Endothelial cell of umbilical vein (primary cell): ENCODE measurements at regions not wholly inside any gene's neighbourhood (a gene's known extent, or its start where the extent isn't known, plus 50 kb on each side); places are given as distances from the start of the nearest gene placed in this dataset.

ENCODE experiments used
- BruUV-seq: library from RNA; stranded (reverse); fragments of 400-500 nt; replicated peaks from 2 replicates; lab custom pipeline; 2021; lab: Mats Ljungman, UMichigan
- CTCF ChIA-PET: fragments of 300-600, 350-600 bp; sonication (Branson Sonifier 250); formaldehyde crosslinking; loops from one replicate; lab custom pipeline; 2021; ENCODE audit warnings: antibody characterized with exemption, inconsistent platforms; lab: Charles Lee
- POLR2A ChIA-PET: fragments of 300-600, 350-600 bp; sonication (Branson Sonifier 250); formaldehyde crosslinking; loops from one replicate; lab custom pipeline; 2021; ENCODE audit warnings: antibody characterized with exemption, inconsistent platforms; lab: Charles Lee
- DNase-seq: peaks from one replicate; pipeline ENCODE4 v3.0.0-alpha.2; 2011; ENCODE audit warnings: low read depth, low spot score
- FAIRE-seq: peaks from 2 replicates; lab custom pipeline; 2011; peaks lifted over from hg19 to GRCh38; lab: Jason Lieb, UNC
- H2AFZ ChIP-seq: 2 replicates; pipeline ENCODE4 v1.6.0; 2012; ENCODE audit warnings: low read depth, low read length, control low read depth, inconsistent platforms
- H3K27ac ChIP-seq: 2 replicates; pipeline ENCODE4 v1.5.1; 2011; ENCODE audit warnings: low read depth, mild to moderate bottlenecking, control low read depth, low read length, moderate library complexity; ENCODE audit not compliant: insufficient read depth
- H3K27me3 ChIP-seq, 2 experiments: 2 replicates each; pipeline versions ENCODE4 v1.6.0 to v1.6.1; 2011; ENCODE audit warnings: low read length in 2 of 2, mixed read lengths in 1 of 2; ENCODE audit not compliant: control insufficient read depth in 2 of 2, insufficient read depth in 2 of 2
- H3K36me3 ChIP-seq, 2 experiments: 2 replicates in 1 of 2; 3 replicates in 1 of 2; pipeline ENCODE4 v1.5.1; 2011; ENCODE audit warnings: low read length in 2 of 2, mild to moderate bottlenecking in 1 of 2, moderate library complexity in 1 of 2; ENCODE audit not compliant: control insufficient read depth in 2 of 2, insufficient read depth in 2 of 2; ENCODE audit errors: extremely low read depth in 1 of 2
- H3K4me1 ChIP-seq: 3 replicates; pipeline ENCODE4 v1.5.1; 2011; ENCODE audit warnings: mild to moderate bottlenecking, low read length; ENCODE audit not compliant: control insufficient read depth, insufficient read depth; ENCODE audit errors: extremely low read depth
- H3K4me2 ChIP-seq: 2 replicates; pipeline ENCODE4 v1.6.1; 2011; ENCODE audit warnings: low read length, control low read depth, mixed read lengths; ENCODE audit not compliant: insufficient read depth
- H3K4me3 ChIP-seq, 3 experiments: fragments of 200-600 bp in 1 of 3; sonication (generic), shearing (Covaris generic) in 1 of 3; replicated peaks in 1 of 3; 2 replicates each; pipeline ENCODE4 v1.5.1; 2011 to 2016; ENCODE audit warnings: control low read depth in 3 of 3, low read length in 3 of 3, mild to moderate bottlenecking in 2 of 3, inconsistent platforms in 1 of 3, low read depth in 1 of 3, moderate library complexity in 1 of 3; ENCODE audit not compliant: insufficient read depth in 1 of 3
- H3K79me2 ChIP-seq: 2 replicates; pipeline ENCODE4 v1.6.0; 2012; ENCODE audit warnings: low read length, inconsistent platforms; ENCODE audit not compliant: control insufficient read depth, insufficient read depth
- H3K9ac ChIP-seq: replicated peaks from 2 replicates; pipeline ENCODE3; 2011; ENCODE audit warnings: low read length, control low read depth; ENCODE audit not compliant: insufficient read depth; ENCODE audit errors: extremely low read depth
- H3K9me1 ChIP-seq: replicated peaks from 3 replicates; pipeline ENCODE4 v1.6.0; 2011; ENCODE audit warnings: mild to moderate bottlenecking, low read length; ENCODE audit not compliant: control insufficient read depth, insufficient read depth; ENCODE audit errors: extremely low read depth
- H3K9me3 ChIP-seq: replicated peaks from 2 replicates; pipeline ENCODE4 v1.5.1; 2012; ENCODE audit warnings: low read length, inconsistent platforms; ENCODE audit not compliant: control insufficient read depth, insufficient read depth
- H4K20me1 ChIP-seq: replicated peaks from 2 replicates; pipeline ENCODE3; 2011; ENCODE audit warnings: mild to moderate bottlenecking, low read length; ENCODE audit not compliant: control insufficient read depth, insufficient read depth; ENCODE audit errors: extremely low read depth
- CTCF ChIP-seq, 2 donors: IDR thresholded peaks; 1 replicate in 1 of 2; 2 replicates in 1 of 2; pipeline ENCODE4 v1.5.1; 2011; ENCODE audit warnings: low read length in 2 of 2, mild to moderate bottlenecking in 2 of 2, moderate library complexity in 2 of 2, control low read depth in 1 of 2, inconsistent platforms in 1 of 2, low read depth in 1 of 2; ENCODE audit not compliant: insufficient read depth in 1 of 2; ENCODE audit errors: extremely low read depth in 1 of 2
- EZH2 ChIP-seq: IDR thresholded peaks from 2 replicates; pipeline ENCODE4 v1.6.1; 2012; ENCODE audit warnings: borderline replicate concordance, low read depth, mild to moderate bottlenecking, moderate library complexity, low read length, inconsistent platforms; ENCODE audit not compliant: severe bottlenecking
- FOS ChIP-seq: IDR thresholded peaks from 2 replicates; pipeline ENCODE4 v1.6.1; 2011; ENCODE audit warnings: mild to moderate bottlenecking, low read length, moderate library complexity, borderline replicate concordance; ENCODE audit not compliant: insufficient read depth
- GATA2 ChIP-seq: IDR thresholded peaks from 2 replicates; pipeline ENCODE4 v1.7.0; 2011; ENCODE audit warnings: low read depth, mild to moderate bottlenecking, moderate library complexity, mixed read lengths, low read length; ENCODE audit not compliant: insufficient read length, insufficient read depth
- JUN ChIP-seq: IDR thresholded peaks from 2 replicates; pipeline ENCODE4 v1.6.1; 2011; ENCODE audit warnings: borderline replicate concordance, low read depth; ENCODE audit not compliant: insufficient read length, insufficient read depth
- MAX ChIP-seq: IDR thresholded peaks from 2 replicates; pipeline ENCODE4 v1.6.1; 2011; ENCODE audit not compliant: insufficient read depth, insufficient read length
- MYC ChIP-seq: IDR thresholded peaks from one replicate; pipeline ENCODE4 v1.6.1; 2011; ENCODE audit warnings: mild to moderate bottlenecking, low read depth, low read length
- POLR2A ChIP-seq: IDR thresholded peaks from 2 replicates; pipeline ENCODE4 v1.6.1; 2012; ENCODE audit warnings: low read depth, mild to moderate bottlenecking, control low read depth, low read length
- POLR2AphosphoS5 ChIP-seq: IDR thresholded peaks from 2 replicates; pipeline ENCODE4 v1.6.1; 2012; ENCODE audit warnings: low read depth, mild to moderate bottlenecking, control low read depth, low read length, moderate library complexity; ENCODE audit not compliant: insufficient read depth
- dilution Hi-C: fragments of 300-500 bp; cut with MboI; formaldehyde crosslinking; loops from one replicate; pipeline ENCODE4 v1.15.0; 2019; ENCODE audit warnings: low sequenced_read_pairs; ENCODE audit not compliant: extremely low pct_ligation_motif_present
- intact Hi-C: fragments of 100-400 bp; cut with micrococcal nuclease; formaldehyde crosslinking; loops from one replicate; pipeline ENCODE4 v1.10.0; 2022

GRCh38 chr18:55706898-55707297, 118.9 kb upstream of the TCF4 start:
- no peak for DNase-seq
- no peak overlapping the region for H2AFZ ChIP-seq

GRCh38 chr18:55699233-55699765, 111.3 kb upstream of the TCF4 start:
- H2AFZ ChIP-seq, result no peak overlapping the region
- H3K4me3 ChIP-seq, result no peak overlapping the region
- H3K4me1 ChIP-seq, result no peaks in the 10 kb centered on the region
- intact Hi-C loops, result no loop called here
- H3K4me2 ChIP-seq, result no peak overlapping the region
- ChIA-PET CTCF (no interaction called here), POLR2A (no interaction called here)
- DNase-seq, result no peak
- H3K9me1 ChIP-seq, result no peaks in the 10 kb centered on the region
- H3K36me3 ChIP-seq, result no peaks in the 10 kb centered on the region
- no peak for FAIRE-seq
- no peaks in the 10 kb centered on the region for H3K9me3 ChIP-seq
- no TSS peak for BruUV-seq
- H3K27ac ChIP-seq, result no peak overlapping the region
- dilution Hi-C loops, result no loop called here
- peaks cover 0 to 2% of the 10 kb centered on the region in 2 experiments for H3K27me3 ChIP-seq
- TF ChIP-seq CTCF (IDR thresholded peaks at IDR 0.05; ENCODE audit: extremely low read depth in 1 of 2, insufficient read depth in 1 of 2, low read depth in 1 of 2, low read length in 2 of 2) (no peak), FOS (no peak), EZH2 (no peak), MYC (no peak), POLR2A (no peak), GATA2 (no peak), MAX (no peak), JUN (no peak), POLR2AphosphoS5 (no peak)
- no peaks in the 10 kb centered on the region for H4K20me1 ChIP-seq
- no peaks in the 10 kb centered on the region for H3K79me2 ChIP-seq
- no peak overlapping the region for H3K9ac ChIP-seq

More at GRCh38 chr18:55706898-55707297, 118.9 kb upstream of the TCF4 start:
- no peaks in the 10 kb centered on the region for H3K36me3 ChIP-seq
- H4K20me1 ChIP-seq, result no peaks in the 10 kb centered on the region
- no peak overlapping the region for H3K27ac ChIP-seq
- BruUV-seq, result no TSS peak
- POLR2A ChIA-PET, result no interaction called here
- H3K4me1 ChIP-seq, result no peaks in the 10 kb centered on the region
- H3K79me2 ChIP-seq, result no peaks in the 10 kb centered on the region
- no peak for TF ChIP-seq POLR2A
- TF ChIP-seq POLR2AphosphoS5, result no peak
- TF ChIP-seq MYC, result no peak
- intact Hi-C loops (no loop called here), dilution Hi-C loops (no loop called here)
- CTCF ChIA-PET, result no interaction called here
- no peak for FAIRE-seq
- no peaks in the 10 kb centered on the region for H3K9me3 ChIP-seq
- no peak overlapping the region for H3K4me2 ChIP-seq
- no peaks in the 10 kb centered on the region for H3K27me3 ChIP-seq
- no peaks in the 10 kb centered on the region for H3K9me1 ChIP-seq
- no peak overlapping the region for H3K4me3 ChIP-seq
- H3K9ac ChIP-seq, result no peak overlapping the region
